ENCODE measurements at regions not wholly inside any gene's neighbourhood (a gene's known extent, or its start where the extent isn't known, plus 50 kb on each side); places are given as distances from the start of the nearest gene placed in this dataset.
"Not testable (repeated sequence)": the region's sequence is repeated elsewhere in the genome, so short reads cannot be mapped to it uniquely, and the experiment has no call there.

DNA sequence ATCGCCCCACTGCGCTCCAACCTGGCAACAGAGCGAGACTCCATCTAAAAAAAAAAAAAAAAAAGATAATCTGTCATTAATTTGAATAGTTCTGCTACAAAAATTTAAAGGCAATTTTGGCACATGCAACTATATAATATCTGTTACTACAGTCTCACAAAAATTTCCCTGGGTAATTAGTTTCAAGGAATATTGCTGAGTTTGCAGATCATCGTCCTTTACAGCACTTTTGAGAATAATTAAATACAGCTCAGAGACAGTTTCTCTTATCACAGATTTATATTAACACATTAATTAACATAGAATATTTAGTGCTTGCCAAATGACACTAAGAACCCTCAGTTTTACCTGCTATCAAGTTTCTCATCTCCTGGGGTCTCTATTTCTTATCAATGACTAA is 540.4 kb upstream of the ZNF804A start:
- H3K9me3 ChIP-seq (ENCODE audit: control insufficient read depth, insufficient read depth, low read depth, low read length): no peaks in the 10 kb centered on the region; the same call in 1 of the 2 replicates
- no peaks in the 10 kb centered on the region for H3K27me3 ChIP-seq (ENCODE audit: control insufficient read depth, insufficient read depth, low read length)
- H3K9ac ChIP-seq (ENCODE audit: low read length): no peak overlapping the region
- no peak overlapping the region for H3K27ac ChIP-seq (ENCODE audit: low read depth, low read length)
- H3K4me3 ChIP-seq (ENCODE audit: low read depth, low read length): no peak overlapping the region
- no peaks in the 10 kb centered on the region for H3K36me3 ChIP-seq (ENCODE audit: control insufficient read depth, insufficient read depth, low read length)
- no peaks in the 10 kb centered on the region for H3K4me1 ChIP-seq (ENCODE audit: control insufficient read depth, insufficient read depth, low read length)

DNA sequence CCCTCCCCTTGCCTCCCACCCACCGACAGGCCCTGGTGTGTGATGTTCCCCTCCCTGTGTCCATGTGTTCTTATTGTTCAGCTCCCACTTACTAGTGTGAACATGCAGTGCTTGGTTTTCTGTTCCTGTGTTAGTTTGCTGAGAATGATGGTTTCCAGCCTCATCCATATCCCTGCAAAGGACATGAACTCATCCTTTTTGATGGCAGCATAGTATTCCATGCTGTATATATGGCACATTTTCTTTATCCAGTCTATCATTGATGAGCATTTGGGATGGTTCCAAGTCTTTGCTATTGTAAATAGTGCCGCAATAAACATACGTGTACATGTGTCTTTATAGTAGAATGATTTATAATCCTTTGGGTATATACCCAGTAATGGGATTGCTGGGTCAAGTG is 538.1 kb upstream of the ZNF804A start:
- H3K9ac ChIP-seq (ENCODE audit: low read length); H3K36me3 ChIP-seq (ENCODE audit: control insufficient read depth, insufficient read depth, low read length); H3K27me3 ChIP-seq (ENCODE audit: control insufficient read depth, insufficient read depth, low read length); H3K9me3 ChIP-seq (ENCODE audit: control insufficient read depth, insufficient read depth, low read depth, low read length); H3K4me1 ChIP-seq (ENCODE audit: control insufficient read depth, insufficient read depth, low read length); H3K4me3 ChIP-seq (ENCODE audit: low read depth, low read length); H3K27ac ChIP-seq (ENCODE audit: low read depth, low read length): not testable (repeated sequence)

DNA sequence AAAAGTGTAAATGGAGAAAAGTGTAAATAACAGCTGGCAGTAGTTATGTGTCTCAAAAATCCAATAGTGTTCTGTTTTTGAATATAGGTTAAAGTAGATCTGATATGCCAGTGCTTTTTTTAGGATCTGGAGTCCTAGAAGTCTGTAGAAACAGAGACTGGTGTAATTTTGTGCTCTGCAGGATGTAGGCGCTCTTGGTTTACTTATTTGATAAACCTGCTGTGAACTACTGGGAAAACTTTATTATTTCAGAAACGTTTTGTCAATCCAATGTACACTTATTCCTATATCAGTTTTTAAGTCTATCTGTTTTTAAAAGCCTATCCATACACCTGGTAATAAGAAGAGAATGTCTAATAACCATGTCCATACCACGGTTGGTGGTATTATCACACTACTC is 530.8 kb upstream of the ZNF804A start:
- H3K4me1 ChIP-seq (ENCODE audit: control insufficient read depth, insufficient read depth, low read length): no peaks in the 10 kb centered on the region
- H3K9me3 ChIP-seq (ENCODE audit: control insufficient read depth, insufficient read depth, low read depth, low read length): no peaks in the 10 kb centered on the region
- H3K36me3 ChIP-seq (ENCODE audit: control insufficient read depth, insufficient read depth, low read length): no peaks in the 10 kb centered on the region
- no peak overlapping the region for H3K4me3 ChIP-seq (ENCODE audit: low read depth, low read length)
- H3K27me3 ChIP-seq (ENCODE audit: control insufficient read depth, insufficient read depth, low read length): no peaks in the 10 kb centered on the region
- H3K9ac ChIP-seq (ENCODE audit: low read length): no peak overlapping the region
- H3K27ac ChIP-seq (ENCODE audit: low read depth, low read length): no peak overlapping the region

DNA sequence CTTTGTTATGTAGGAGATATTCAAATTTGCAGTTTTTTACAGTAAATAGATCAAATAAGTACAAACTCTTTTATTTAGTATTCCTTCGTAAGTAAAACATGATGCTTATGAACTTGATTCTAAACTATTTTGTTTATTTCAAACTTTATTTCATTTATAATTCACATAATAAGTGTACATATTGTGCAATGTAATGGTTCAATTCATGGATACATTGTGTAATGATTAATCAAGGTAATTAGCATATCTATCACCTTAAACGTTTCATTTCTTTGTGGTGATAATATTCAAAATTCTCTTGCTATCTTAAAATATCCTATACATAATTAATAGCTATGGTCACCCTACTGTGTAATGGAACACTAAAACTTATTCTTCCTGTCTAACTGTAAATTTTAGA is 525.9 kb upstream of the ZNF804A start:
- no peaks in the 10 kb centered on the region for H3K9me3 ChIP-seq (ENCODE audit: control insufficient read depth, insufficient read depth, low read depth, low read length)
- H3K4me1 ChIP-seq (ENCODE audit: control insufficient read depth, insufficient read depth, low read length): no peaks in the 10 kb centered on the region
- no peaks in the 10 kb centered on the region for H3K27me3 ChIP-seq (ENCODE audit: control insufficient read depth, insufficient read depth, low read length)
- no peak overlapping the region for H3K9ac ChIP-seq (ENCODE audit: low read length)
- no peak overlapping the region for H3K27ac ChIP-seq (ENCODE audit: low read depth, low read length)
- H3K4me3 ChIP-seq (ENCODE audit: low read depth, low read length): no peak overlapping the region
- no peaks in the 10 kb centered on the region for H3K36me3 ChIP-seq (ENCODE audit: control insufficient read depth, insufficient read depth, low read length)

DNA sequence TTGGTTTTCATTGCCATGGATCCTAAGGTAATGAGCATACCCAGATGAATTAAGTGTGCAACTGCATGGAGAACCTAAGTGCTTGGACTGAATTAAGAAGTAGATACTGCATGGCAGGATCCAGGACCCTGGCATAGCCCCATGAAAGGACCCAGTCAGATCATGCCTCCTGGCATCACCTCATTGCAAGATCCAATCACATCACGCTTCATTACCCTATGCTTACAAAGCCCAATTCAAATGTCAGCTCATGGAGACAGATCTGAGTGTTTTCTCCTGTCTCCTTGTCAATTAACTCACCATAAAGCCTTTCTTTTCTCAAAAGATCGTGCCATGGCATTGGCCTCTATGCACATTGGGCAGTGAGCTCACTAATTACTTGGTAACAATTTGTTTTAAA is 519.8 kb upstream of the ZNF804A start:
- H3K9me3 ChIP-seq (ENCODE audit: control insufficient read depth, insufficient read depth, low read depth, low read length): no peaks in the 10 kb centered on the region
- H3K27ac ChIP-seq (ENCODE audit: low read depth, low read length): no peak overlapping the region
- H3K4me3 ChIP-seq (ENCODE audit: low read depth, low read length): no peak overlapping the region
- H3K4me1 ChIP-seq (ENCODE audit: control insufficient read depth, insufficient read depth, low read length): no peaks in the 10 kb centered on the region
- no peaks in the 10 kb centered on the region for H3K27me3 ChIP-seq (ENCODE audit: control insufficient read depth, insufficient read depth, low read length)
- H3K9ac ChIP-seq (ENCODE audit: low read length): no peak overlapping the region
- H3K36me3 ChIP-seq (ENCODE audit: control insufficient read depth, insufficient read depth, low read length): no peaks in the 10 kb centered on the region

DNA sequence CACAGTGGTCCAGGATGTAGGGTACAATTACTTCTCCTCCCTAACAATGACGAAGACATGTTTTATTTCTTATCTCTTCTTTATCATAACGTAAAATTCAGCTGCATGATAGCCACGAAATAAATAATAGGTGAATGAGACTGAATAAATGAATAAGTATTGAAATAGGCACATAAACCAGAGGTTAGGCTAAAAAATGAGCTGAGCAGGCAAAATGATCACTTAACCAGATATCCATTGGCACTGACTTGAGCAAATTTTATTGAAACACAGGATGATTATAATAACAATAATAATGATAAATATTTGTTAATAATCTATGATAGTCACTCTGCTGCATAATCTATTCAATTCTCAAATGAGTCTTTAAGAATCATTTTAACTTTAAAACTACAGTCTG is 506.9 kb upstream of the ZNF804A start:
- H3K27me3 ChIP-seq (ENCODE audit: control insufficient read depth, insufficient read depth, low read length): no peaks in the 10 kb centered on the region
- H3K9ac ChIP-seq (ENCODE audit: low read length): no peak overlapping the region
- H3K9me3 ChIP-seq (ENCODE audit: control insufficient read depth, insufficient read depth, low read depth, low read length): no peaks in the 10 kb centered on the region; the same call in 1 of the 2 replicates
- no peaks in the 10 kb centered on the region for H3K4me1 ChIP-seq (ENCODE audit: control insufficient read depth, insufficient read depth, low read length)
- H3K4me3 ChIP-seq (ENCODE audit: low read depth, low read length): no peak overlapping the region
- H3K27ac ChIP-seq (ENCODE audit: low read depth, low read length): no peak overlapping the region
- no peaks in the 10 kb centered on the region for H3K36me3 ChIP-seq (ENCODE audit: control insufficient read depth, insufficient read depth, low read length)

DNA sequence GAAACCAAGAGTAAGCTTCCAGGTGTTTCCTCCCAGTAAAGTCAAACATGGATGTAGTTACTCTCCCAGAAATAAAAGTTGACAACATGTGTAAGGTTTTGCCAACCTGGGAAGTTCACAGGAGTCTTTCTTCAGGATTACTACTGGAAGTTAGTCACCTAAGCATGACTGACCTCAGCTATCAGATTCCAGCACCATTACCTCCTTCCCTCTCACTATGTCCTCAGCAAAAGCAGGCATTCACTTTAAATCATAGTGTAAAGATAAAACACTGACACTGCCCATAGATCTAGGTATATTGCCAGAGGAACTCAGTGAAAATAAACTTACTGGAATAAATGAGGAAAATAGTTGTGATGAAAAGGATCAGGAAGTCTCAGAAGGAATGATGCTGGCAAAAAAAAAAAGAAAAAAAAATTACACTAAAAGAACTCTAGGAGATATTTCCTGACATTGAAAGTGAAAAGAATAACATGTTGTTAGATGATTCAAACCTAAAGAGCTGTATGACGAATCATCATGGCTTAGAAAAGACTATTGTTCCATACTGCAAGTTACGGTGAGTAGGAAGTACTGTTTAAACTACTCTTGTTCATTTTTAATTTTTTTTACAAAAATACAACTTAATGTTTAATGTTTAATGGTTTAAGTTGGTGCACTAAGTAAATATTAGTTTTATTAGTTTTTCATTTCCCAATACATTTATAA is 484.5 kb upstream of the ZNF804A start:
- no peaks in the 10 kb centered on the region for H3K36me3 ChIP-seq (ENCODE audit: control insufficient read depth, insufficient read depth, low read length)
- H3K4me1 ChIP-seq (ENCODE audit: control insufficient read depth, insufficient read depth, low read length): no peaks in the 10 kb centered on the region
- no peak overlapping the region for H3K4me3 ChIP-seq (ENCODE audit: low read depth, low read length)

DNA sequence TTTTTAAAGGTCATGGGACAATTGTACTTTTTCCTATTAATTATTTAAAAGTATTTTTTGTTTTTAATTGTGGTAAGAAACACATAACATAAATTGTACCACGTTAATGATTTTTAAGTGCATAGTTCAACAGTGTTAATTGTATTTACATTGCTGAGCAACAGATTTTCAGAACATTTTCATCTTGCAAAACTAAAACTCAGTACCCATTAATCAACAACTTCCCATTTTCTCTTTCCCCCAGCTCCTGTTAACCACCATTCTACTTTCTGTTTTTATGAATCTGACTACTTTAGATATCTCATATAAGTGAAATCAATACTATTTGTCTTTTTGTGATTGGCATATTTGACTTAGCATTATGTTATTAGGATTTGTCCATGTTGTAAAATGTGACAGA is 483.9 kb upstream of the ZNF804A start:
- H3K9me3 ChIP-seq (ENCODE audit: control insufficient read depth, insufficient read depth, low read depth, low read length): no peaks in the 10 kb centered on the region
- no peak overlapping the region for H3K27ac ChIP-seq (ENCODE audit: low read depth, low read length)
- no peaks in the 10 kb centered on the region for H3K27me3 ChIP-seq (ENCODE audit: control insufficient read depth, insufficient read depth, low read length)
- no peaks in the 10 kb centered on the region for H3K4me1 ChIP-seq (ENCODE audit: control insufficient read depth, insufficient read depth, low read length)
- no peak overlapping the region for H3K4me3 ChIP-seq (ENCODE audit: low read depth, low read length)
- no peaks in the 10 kb centered on the region for H3K36me3 ChIP-seq (ENCODE audit: control insufficient read depth, insufficient read depth, low read length)
- no peak overlapping the region for H3K9ac ChIP-seq (ENCODE audit: low read length)

More for the DNA sequence above, 484.5 kb upstream of the ZNF804A start:
- H3K27ac ChIP-seq (ENCODE audit: low read depth, low read length): no peak overlapping the region
- no peaks in the 10 kb centered on the region for H3K9me3 ChIP-seq (ENCODE audit: control insufficient read depth, insufficient read depth, low read depth, low read length)
- no peak overlapping the region for H3K9ac ChIP-seq (ENCODE audit: low read length)
- H3K27me3 ChIP-seq (ENCODE audit: control insufficient read depth, insufficient read depth, low read length): no peaks in the 10 kb centered on the region

DNA sequence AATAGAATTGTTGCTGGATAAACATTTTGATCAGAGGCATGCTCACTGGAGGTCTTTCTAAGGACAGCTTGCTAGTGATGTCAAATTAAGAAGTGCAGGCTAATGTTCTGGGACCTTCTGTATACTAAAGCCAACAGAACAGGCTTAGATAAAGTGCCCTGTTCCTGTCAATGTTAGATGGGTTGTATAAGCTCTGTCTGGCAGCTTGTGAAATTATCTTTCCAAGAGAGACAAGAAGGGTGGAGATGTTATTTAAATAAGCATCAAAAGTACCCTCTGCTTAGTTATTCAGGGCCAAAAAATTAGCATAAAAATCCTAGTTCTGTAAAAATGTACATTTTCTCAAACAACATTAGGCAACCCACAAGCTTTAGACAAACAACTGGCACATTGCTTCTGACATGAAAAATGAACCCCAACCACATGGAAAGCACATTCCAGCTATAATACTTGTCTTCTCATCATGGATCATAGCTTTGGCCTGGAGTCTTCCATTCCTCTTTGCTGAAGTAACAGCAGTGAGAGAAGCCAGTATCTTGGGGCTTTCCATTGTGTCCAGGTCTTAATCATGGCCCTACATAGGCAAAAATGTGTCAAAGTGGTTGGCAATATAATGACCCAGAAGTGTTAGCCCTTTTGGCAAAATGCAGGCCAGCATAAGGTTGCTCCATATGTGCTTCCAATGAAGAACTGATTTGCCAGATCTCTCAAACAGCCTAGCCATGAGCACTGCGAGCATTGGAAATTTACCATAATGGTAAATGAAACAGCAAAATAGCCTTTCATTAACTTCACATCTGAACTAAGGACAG is 478.1 kb upstream of the ZNF804A start:
- no peak overlapping the region for H3K9ac ChIP-seq (ENCODE audit: low read length)
- no peaks in the 10 kb centered on the region for H3K27me3 ChIP-seq (ENCODE audit: control insufficient read depth, insufficient read depth, low read length)
- no peak overlapping the region for H3K27ac ChIP-seq (ENCODE audit: low read depth, low read length)
- no peaks in the 10 kb centered on the region for H3K4me1 ChIP-seq (ENCODE audit: control insufficient read depth, insufficient read depth, low read length)
- no peaks in the 10 kb centered on the region for H3K36me3 ChIP-seq (ENCODE audit: control insufficient read depth, insufficient read depth, low read length)
- no peaks in the 10 kb centered on the region for H3K9me3 ChIP-seq (ENCODE audit: control insufficient read depth, insufficient read depth, low read depth, low read length)
- H3K4me3 ChIP-seq (ENCODE audit: low read depth, low read length): no peak overlapping the region

DNA sequence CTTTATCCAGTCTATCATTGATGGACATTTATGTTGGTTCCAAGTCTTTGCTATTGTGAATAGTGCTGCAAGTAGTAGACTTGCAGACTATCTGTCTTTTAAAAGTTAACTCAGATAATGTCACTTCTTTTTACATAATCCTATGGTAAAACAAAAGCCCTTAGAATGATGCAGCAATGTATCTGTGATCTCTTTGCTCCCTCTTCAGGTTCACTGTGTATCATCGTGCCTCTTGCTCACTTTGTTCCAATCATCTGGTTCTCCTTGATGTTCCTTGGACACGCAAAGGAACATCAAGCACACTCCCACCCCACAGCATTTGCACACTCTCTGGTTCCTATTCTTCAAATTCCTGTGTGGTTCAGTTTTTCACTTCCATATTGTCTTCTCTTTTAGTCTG is 472.5 kb upstream of the ZNF804A start:
- Histone ChIP-seq H3K4me1 (ENCODE audit: control insufficient read depth, insufficient read depth, low read length) (no peaks in the 10 kb centered on the region), H3K4me3 (ENCODE audit: low read depth, low read length) (no peak overlapping the region), H3K27ac (ENCODE audit: low read depth, low read length) (no peak overlapping the region), H3K9ac (ENCODE audit: low read length) (no peak overlapping the region), H3K36me3 (ENCODE audit: control insufficient read depth, insufficient read depth, low read length) (no peaks in the 10 kb centered on the region), H3K27me3 (ENCODE audit: control insufficient read depth, insufficient read depth, low read length) (no peaks in the 10 kb centered on the region), H3K9me3 (ENCODE audit: control insufficient read depth, insufficient read depth, low read depth, low read length) (no peaks in the 10 kb centered on the region)

DNA sequence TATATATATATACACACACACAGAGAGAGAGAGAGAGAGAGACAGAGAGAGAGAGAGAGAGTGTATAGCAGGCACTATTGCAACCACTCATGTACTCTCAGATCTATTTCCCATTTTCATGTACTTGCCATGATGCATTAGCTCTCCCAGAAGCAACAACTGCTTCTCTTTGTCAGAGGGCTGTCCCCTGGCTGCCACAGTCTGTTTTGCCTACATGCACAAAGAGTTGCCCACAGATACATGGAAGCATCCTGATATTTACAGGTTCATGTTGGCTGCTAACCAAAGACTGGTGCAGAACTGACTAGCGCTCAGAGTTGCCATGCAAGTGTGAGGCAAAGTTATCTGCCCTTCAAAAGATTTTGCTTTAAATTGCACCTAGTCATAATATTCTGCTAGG is 469.3 kb upstream of the ZNF804A start:
- Histone ChIP-seq H3K4me1 (ENCODE audit: control insufficient read depth, insufficient read depth, low read length) (no peaks in the 10 kb centered on the region), H3K27me3 (ENCODE audit: control insufficient read depth, insufficient read depth, low read length) (no peaks in the 10 kb centered on the region), H3K9ac (ENCODE audit: low read length) (no peak overlapping the region), H3K27ac (ENCODE audit: low read depth, low read length) (no peak overlapping the region), H3K36me3 (ENCODE audit: control insufficient read depth, insufficient read depth, low read length) (no peaks in the 10 kb centered on the region), H3K4me3 (ENCODE audit: low read depth, low read length) (no peak overlapping the region), H3K9me3 (ENCODE audit: control insufficient read depth, insufficient read depth, low read depth, low read length) (no peaks in the 10 kb centered on the region)
